ENCODE measurements at regions not wholly inside any gene's neighbourhood (a gene's known extent, or its start where the extent isn't known, plus 50 kb on each side); places are given as distances from the start of the nearest gene placed in this dataset.

- DNase-seq: no peak
- no peaks in the 10 kb centered on the region for H3K4me1 ChIP-seq (ENCODE audit: control insufficient read depth in 2 of 3, insufficient read depth in 2 of 3, low read depth in 1 of 3, low read length in 3 of 3)
- no peaks in the 10 kb centered on the region for H3K27me3 ChIP-seq (ENCODE audit: control insufficient read depth, insufficient read depth, low read length)
- no peak overlapping the region for H3K9ac ChIP-seq (ENCODE audit: low read length in 3 of 3)
- no peaks in the 10 kb centered on the region for H3K36me3 ChIP-seq (ENCODE audit: control insufficient read depth in 2 of 3, insufficient read depth in 3 of 3, low read length in 3 of 3)
- H3K27ac ChIP-seq (ENCODE audit: low read depth in 2 of 2, low read length in 2 of 2): no peak overlapping the region
- FAIRE-seq: no peak
- H3K4me3 ChIP-seq (ENCODE audit: low read length in 3 of 3): no peak overlapping the region
- intact Hi-C loops (cut with DNase I): no loop called here
- TF ChIP-seq CTCF (IDR thresholded peaks at IDR 0.05; ENCODE audit: borderline replicate concordance, extremely low read depth, insufficient read depth): no peak
- H3K9me3 ChIP-seq (ENCODE audit: control insufficient read depth in 2 of 3, insufficient read depth in 1 of 3, low read length in 3 of 3): peaks cover 0 to 9% (median 2%) of the 10 kb centered on the region in 3 donors
Measured at GRCh38 chr3:18097989-18098388, 327.1 kb downstream of the SATB1 start.

GRCh38 chr3:18097473-18097872, 327.7 kb downstream of the SATB1 start:
- no peak for TF ChIP-seq CTCF (IDR thresholded peaks at IDR 0.05; ENCODE audit: borderline replicate concordance, extremely low read depth, insufficient read depth)
- Histone ChIP-seq H3K9ac (ENCODE audit: low read length in 3 of 3) (no peak overlapping the region), H3K36me3 (ENCODE audit: control insufficient read depth in 2 of 3, insufficient read depth in 3 of 3, low read length in 3 of 3) (no peaks in the 10 kb centered on the region), H3K27me3 (ENCODE audit: control insufficient read depth, insufficient read depth, low read length) (no peaks in the 10 kb centered on the region), H3K4me3 (ENCODE audit: low read length in 3 of 3) (no peak overlapping the region), H3K9me3 (ENCODE audit: control insufficient read depth in 2 of 3, insufficient read depth in 1 of 3, low read length in 3 of 3) (peaks cover 0 to 9% (median 2%) of the 10 kb centered on the region in 3 donors), H3K27ac (ENCODE audit: low read depth in 2 of 2, low read length in 2 of 2) (no peak overlapping the region), H3K4me1 (ENCODE audit: control insufficient read depth in 2 of 3, insufficient read depth in 2 of 3, low read depth in 1 of 3, low read length in 3 of 3) (no peaks in the 10 kb centered on the region)
- intact Hi-C loops (cut with DNase I): no loop called here
- FAIRE-seq (no peak), DNase-seq (no peak)

GRCh38 chr3:18092726-18093125, 332.4 kb downstream of the SATB1 start:
- Histone ChIP-seq H3K9me3 (ENCODE audit: control insufficient read depth in 2 of 3, insufficient read depth in 1 of 3, low read length in 3 of 3) (peaks cover 0 to 6% (median 2%) of the 10 kb centered on the region in 3 donors), H3K4me3 (ENCODE audit: low read length in 3 of 3) (no peak overlapping the region), H3K9ac (ENCODE audit: low read length in 3 of 3) (no peak overlapping the region), H3K27ac (ENCODE audit: low read depth in 2 of 2, low read length in 2 of 2) (no peak overlapping the region), H3K36me3 (ENCODE audit: control insufficient read depth in 2 of 3, insufficient read depth in 3 of 3, low read length in 3 of 3) (no peaks in the 10 kb centered on the region), H3K27me3 (ENCODE audit: control insufficient read depth, insufficient read depth, low read length) (no peaks in the 10 kb centered on the region), H3K4me1 (ENCODE audit: control insufficient read depth in 2 of 3, insufficient read depth in 2 of 3, low read depth in 1 of 3, low read length in 3 of 3) (no peaks in the 10 kb centered on the region)
- no peak for TF ChIP-seq CTCF (IDR thresholded peaks at IDR 0.05; ENCODE audit: borderline replicate concordance, extremely low read depth, insufficient read depth)
- DNase-seq (no peak), FAIRE-seq (no peak)
- intact Hi-C loops (cut with DNase I): no loop called here

- Histone ChIP-seq H3K9ac (ENCODE audit: low read length in 3 of 3) (no peak overlapping the region), H3K27me3 (ENCODE audit: control insufficient read depth, insufficient read depth, low read length) (no peaks in the 10 kb centered on the region), H3K36me3 (ENCODE audit: control insufficient read depth in 2 of 3, insufficient read depth in 3 of 3, low read length in 3 of 3) (no peaks in the 10 kb centered on the region), H3K4me1 (ENCODE audit: control insufficient read depth in 2 of 3, insufficient read depth in 2 of 3, low read depth in 1 of 3, low read length in 3 of 3) (no peaks in the 10 kb centered on the region), H3K27ac (ENCODE audit: low read depth in 2 of 2, low read length in 2 of 2) (no peak overlapping the region), H3K4me3 (ENCODE audit: low read length in 3 of 3) (no peak overlapping the region), H3K9me3 (ENCODE audit: control insufficient read depth in 2 of 3, insufficient read depth in 1 of 3, low read length in 3 of 3) (peaks cover 0 to 2% (median 0%) of the 10 kb centered on the region in 3 donors)
- TF ChIP-seq CTCF (IDR thresholded peaks at IDR 0.05; ENCODE audit: borderline replicate concordance, extremely low read depth, insufficient read depth): no peak
- DNase-seq: no peak
- FAIRE-seq: no peak
- intact Hi-C loops (cut with DNase I): no loop called here
Measured at GRCh38 chr3:18090377-18090776, 334.8 kb downstream of the SATB1 start.

Data from kidney (tissue), 13 donors.